Neuronal stem cell (in vitro differentiated cells): ENCODE measurements at regions not wholly inside any gene's neighbourhood (a gene's known extent, or its start where the extent isn't known, plus 50 kb on each side); places are given as distances from the start of the nearest gene placed in this dataset.

Source experiments
- DNase-seq: peaks from one replicate; pipeline ENCODE4 v3.0.0-alpha.2; 2013; ENCODE audit warnings: low spot score
- H2AFZ ChIP-seq: one replicate; pipeline ENCODE4 v1.6.1; 2013; ENCODE audit warnings: mild to moderate bottlenecking, low read length, inconsistent platforms
- H2AK5ac ChIP-seq: 2 replicates; pipeline ENCODE4 v1.6.1; 2013; ENCODE audit warnings: low read depth, mild to moderate bottlenecking, inconsistent platforms, low read length, moderate library complexity, mixed read lengths
- H2BK120ac ChIP-seq: 2 replicates; pipeline ENCODE4 v1.6.1; 2013; ENCODE audit warnings: low read depth, mild to moderate bottlenecking, inconsistent platforms, low read length, moderate library complexity, mixed read lengths
- H2BK12ac ChIP-seq: one replicate; pipeline ENCODE4 v1.6.1; 2013; ENCODE audit warnings: low read length, inconsistent platforms
- H2BK15ac ChIP-seq: 2 replicates; pipeline ENCODE4 v1.6.1; 2013; ENCODE audit warnings: mild to moderate bottlenecking, low read length, inconsistent platforms, mixed read lengths
- H2BK5ac ChIP-seq: one replicate; pipeline ENCODE4 v1.6.1; 2013; ENCODE audit warnings: inconsistent platforms, mild to moderate bottlenecking, low read length, moderate library complexity
- H3K14ac ChIP-seq: one replicate; pipeline ENCODE4 v1.6.1; 2013; ENCODE audit warnings: low read length, inconsistent platforms
- H3K18ac ChIP-seq: 2 replicates; pipeline ENCODE4 v1.6.1; 2013; ENCODE audit warnings: low read length, inconsistent platforms
- H3K23ac ChIP-seq: 2 replicates; pipeline ENCODE4 v1.6.1; 2013; ENCODE audit warnings: low read depth, mild to moderate bottlenecking, mixed read lengths, low read length, inconsistent platforms; ENCODE audit not compliant: poor library complexity
- H3K27ac ChIP-seq: replicated peaks from 3 replicates; pipeline ENCODE4 v1.5.1; 2013; ENCODE audit warnings: low read length, inconsistent platforms
- H3K27me3 ChIP-seq, 3 experiments: 2 replicates each; pipeline ENCODE4 v1.6.1; 2013; ENCODE audit warnings: low read length in 3 of 3, mild to moderate bottlenecking in 2 of 3, inconsistent platforms in 1 of 3, low read depth in 1 of 3, mixed read lengths in 1 of 3, moderate library complexity in 1 of 3; ENCODE audit not compliant: control insufficient read depth in 3 of 3, insufficient read depth in 3 of 3
- H3K36me3 ChIP-seq, 2 donors: replicated peaks in 1 of 2; 2 replicates each; pipeline ENCODE4 v1.6.1; 2013; ENCODE audit warnings: low read length in 2 of 2; ENCODE audit not compliant: control insufficient read depth in 2 of 2, insufficient read depth in 2 of 2
- H3K4ac ChIP-seq: 2 replicates; pipeline ENCODE4 v1.6.1; 2013; ENCODE audit warnings: inconsistent platforms, mild to moderate bottlenecking, low read length, moderate library complexity
- H3K4me1 ChIP-seq, 2 donors: 1 replicate in 1 of 2; 2 replicates in 1 of 2; pipeline ENCODE4 v1.6.1; 2013; ENCODE audit warnings: low read length in 2 of 2, low read depth in 1 of 2; ENCODE audit not compliant: control insufficient read depth in 2 of 2, insufficient read depth in 1 of 2
- H3K4me2 ChIP-seq: one replicate; pipeline ENCODE4 v1.6.1; 2013; ENCODE audit warnings: mild to moderate bottlenecking, low read length, inconsistent platforms; ENCODE audit not compliant: insufficient read depth, poor library complexity, severe bottlenecking
- H3K4me3 ChIP-seq, 2 donors: 2 replicates each; pipeline ENCODE4 v1.5.1; 2013; ENCODE audit warnings: low read length in 2 of 2, mild to moderate bottlenecking in 2 of 2, inconsistent platforms in 1 of 2, moderate library complexity in 1 of 2
- H3K79me1 ChIP-seq: one replicate; pipeline ENCODE4 v1.6.1; 2013; ENCODE audit warnings: low read depth, mild to moderate bottlenecking, inconsistent platforms, low read length, moderate library complexity
- H3K9ac ChIP-seq: one replicate; pipeline ENCODE4 v1.6.1; 2013; ENCODE audit warnings: mild to moderate bottlenecking, low read depth, low read length, inconsistent platforms; ENCODE audit not compliant: poor library complexity
- H3K9me3 ChIP-seq, 2 donors: replicated peaks in 1 of 2; 2 replicates each; pipeline versions ENCODE3 to v1.6.1; 2013; ENCODE audit warnings: low read length in 2 of 2, mild to moderate bottlenecking in 2 of 2, inconsistent platforms in 1 of 2, low read depth in 1 of 2, mixed read lengths in 1 of 2, moderate library complexity in 1 of 2; ENCODE audit not compliant: control insufficient read depth in 2 of 2, insufficient read depth in 1 of 2
- H4K8ac ChIP-seq: one replicate; pipeline ENCODE4 v1.6.1; 2013; ENCODE audit warnings: low read depth, mild to moderate bottlenecking, inconsistent platforms, low read length, moderate library complexity
- H4K91ac ChIP-seq: one replicate; pipeline ENCODE4 v1.6.1; 2013; ENCODE audit warnings: low read length, low read depth, mild to moderate bottlenecking, inconsistent platforms; ENCODE audit not compliant: poor library complexity
- WGBS, 2 donors: extraction: QIAGEN DNeasy Blood & Tissue Kit; methylation state at CpG; one replicate each; pipeline ENCODE4 v1.1.7; 2013; ENCODE audit warnings: missing lambda C conversion rate in 2 of 2, mixed read lengths in 1 of 2; ENCODE audit not compliant: insufficient read length in 2 of 2, insufficient replicate concordance in 1 of 2; ENCODE audit errors: extremely low coverage in 2 of 2; 5-methylcytosine and 5-hydroxymethylcytosine counted together

- Histone ChIP-seq H2AFZ (no peak overlapping the region), H3K23ac (no peak overlapping the region), H4K91ac (no peak overlapping the region), H3K27me3 (no peaks in the 10 kb centered on the region), H3K4me1 (peaks cover 0 to 3% of the 10 kb centered on the region in 2 donors), H3K9me3 (no peaks in the 10 kb centered on the region), H2BK120ac (no peak overlapping the region), H2BK5ac (no peak overlapping the region), H3K4me2 (no peak overlapping the region), H3K9ac (no peak overlapping the region), H3K14ac (no peak overlapping the region), H3K4me3 (no peak overlapping the region), H3K79me1 (no peaks in the 10 kb centered on the region), H4K8ac (no peak overlapping the region), H3K36me3 (no peaks in the 10 kb centered on the region), H3K4ac (no peak overlapping the region), H3K18ac (no peak overlapping the region), H3K27ac (no peak overlapping the region), H2BK15ac (no peak overlapping the region), H2AK5ac (no peak overlapping the region), H2BK12ac (no peak overlapping the region)
- no peak for DNase-seq
- no CpG with 5 or more reads among the region's 4 CpGs for WGBS, 2 donors
Measured at GRCh38 chr11:122248131-122248530, 132.1 kb upstream of the BLID start.

DNA sequence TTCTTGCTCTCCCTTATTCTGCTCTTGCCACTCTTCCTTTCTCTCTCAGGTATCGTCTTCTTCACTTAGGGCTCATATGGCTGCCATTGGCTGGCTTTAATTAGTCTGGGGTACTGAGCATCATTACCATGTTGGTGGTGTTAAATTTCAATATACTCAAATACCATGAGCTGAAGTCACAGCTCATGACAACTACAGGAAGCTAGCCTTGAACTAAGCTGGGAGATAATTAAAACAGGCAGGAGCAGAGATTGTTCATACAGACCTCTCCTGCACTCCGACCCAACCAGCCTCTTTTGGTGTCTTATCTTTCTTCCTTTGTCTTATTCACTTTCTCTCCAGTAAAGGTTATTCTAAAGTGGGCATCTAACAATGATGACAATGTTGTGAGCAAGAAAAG lies 130.9 kb upstream of the BLID start:
- H4K91ac ChIP-seq = no peak overlapping the region
- no peak overlapping the region for H3K4me3 ChIP-seq
- no peaks in the 10 kb centered on the region for H3K79me1 ChIP-seq
- no peaks in the 10 kb centered on the region for H3K9me3 ChIP-seq
- H3K23ac ChIP-seq = no peak overlapping the region
- DNase-seq = no peak
- H2BK12ac ChIP-seq = no peak overlapping the region
- H2BK15ac ChIP-seq = no peak overlapping the region
- H2AK5ac ChIP-seq = no peak overlapping the region
- H2AFZ ChIP-seq = no peak overlapping the region
- H3K9ac ChIP-seq = no peak overlapping the region
- no peak overlapping the region for H2BK120ac ChIP-seq
- H3K4ac ChIP-seq = no peak overlapping the region
- H2BK5ac ChIP-seq = no peak overlapping the region
- no peak overlapping the region for H3K18ac ChIP-seq
- H3K36me3 ChIP-seq = no peaks in the 10 kb centered on the region
- no peak overlapping the region for H4K8ac ChIP-seq
- no peak overlapping the region for H3K27ac ChIP-seq
- H3K4me1 ChIP-seq = no peaks in the 10 kb centered on the region
- H3K27me3 ChIP-seq = no peaks in the 10 kb centered on the region
- no peak overlapping the region for H3K14ac ChIP-seq
- no peak overlapping the region for H3K4me2 ChIP-seq
- WGBS, 2 donors = no CpG with 5 or more reads among the region's 2 CpGs

DNA sequence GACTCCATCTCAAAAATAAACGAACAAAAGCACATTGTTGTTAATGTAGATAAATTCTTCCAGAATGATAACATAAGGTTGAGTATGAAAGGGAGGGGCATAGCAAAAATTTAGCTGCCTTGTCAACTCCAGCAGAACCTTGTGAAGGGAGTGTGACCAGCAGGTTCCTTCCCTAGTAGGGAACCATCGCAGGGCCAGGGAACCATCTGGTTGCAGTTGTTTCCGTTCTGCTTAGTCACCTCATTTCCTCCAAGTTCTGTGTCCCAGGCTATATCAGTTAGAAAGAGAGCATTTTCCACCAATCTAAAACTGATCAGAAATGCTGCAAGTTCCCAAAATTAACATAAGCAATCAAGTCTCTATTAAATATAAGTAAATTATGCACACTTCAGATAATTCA lies 126.7 kb upstream of the BLID start:
- no CpG with 5 or more reads among the region's 3 CpGs for whole genome bisulfite sequencing, 2 donors

DNA sequence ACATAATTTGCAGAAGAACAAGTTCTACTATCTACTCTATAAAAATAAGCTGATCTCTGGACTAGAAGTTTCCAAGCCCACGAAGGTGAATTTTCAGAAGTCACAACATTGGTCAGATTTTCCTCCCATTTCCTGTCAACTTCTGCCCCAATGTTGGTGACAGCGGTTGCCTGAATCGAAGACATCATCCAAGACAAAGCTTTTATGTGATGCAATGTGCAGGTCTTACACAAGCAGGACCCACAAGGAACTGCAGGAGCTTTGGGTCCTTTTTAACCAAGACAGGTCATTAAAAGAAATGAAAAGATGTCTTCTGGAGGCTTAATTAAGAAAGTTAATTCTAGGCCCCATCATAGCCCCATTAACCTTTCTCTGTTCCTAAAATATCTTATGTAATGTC lies 125.6 kb upstream of the BLID start:
- no peak overlapping the region for H2BK15ac ChIP-seq

More for the DNA sequence above, 126.7 kb upstream of the BLID start:
- no peak overlapping the region for H3K9ac ChIP-seq
- H3K36me3 ChIP-seq = no peaks in the 10 kb centered on the region
- no peak overlapping the region for H3K4ac ChIP-seq
- H2BK12ac ChIP-seq = no peak overlapping the region
- H3K27me3 ChIP-seq = no peaks in the 10 kb centered on the region
- no peak overlapping the region for H3K18ac ChIP-seq
- no peak overlapping the region for H3K27ac ChIP-seq
- H3K14ac ChIP-seq = no peak overlapping the region
- no peak overlapping the region for H3K4me3 ChIP-seq
- H3K79me1 ChIP-seq = no peaks in the 10 kb centered on the region
- H2AK5ac ChIP-seq = no peak overlapping the region
- DNase-seq = no peak
- no peak overlapping the region for H2BK120ac ChIP-seq
- no peak overlapping the region for H2BK5ac ChIP-seq
- no peak overlapping the region for H3K4me2 ChIP-seq
- no peak overlapping the region for H4K8ac ChIP-seq
- H4K91ac ChIP-seq = no peak overlapping the region
- H3K4me1 ChIP-seq = no peaks in the 10 kb centered on the region
- H2BK15ac ChIP-seq = no peak overlapping the region
- H2AFZ ChIP-seq = no peak overlapping the region
- H3K9me3 ChIP-seq = peaks cover 0 to 2% of the 10 kb centered on the region in 2 donors
- H3K23ac ChIP-seq = no peak overlapping the region

More for the DNA sequence above, 125.6 kb upstream of the BLID start:
- H3K27ac ChIP-seq = no peak overlapping the region
- H3K79me1 ChIP-seq = no peaks in the 10 kb centered on the region
- H2AFZ ChIP-seq = no peak overlapping the region
- H3K14ac ChIP-seq = no peak overlapping the region
- no peak overlapping the region for H2AK5ac ChIP-seq
- H2BK120ac ChIP-seq = no peak overlapping the region
- H3K36me3 ChIP-seq = no peaks in the 10 kb centered on the region
- DNase-seq = no peak
- H3K23ac ChIP-seq = no peak overlapping the region
- no peak overlapping the region for H3K4me2 ChIP-seq
- H2BK5ac ChIP-seq = no peak overlapping the region
- no peak overlapping the region for H2BK12ac ChIP-seq
- no peak overlapping the region for H3K18ac ChIP-seq
- no peaks in the 10 kb centered on the region for H3K4me1 ChIP-seq
- peaks cover 0 to 2% of the 10 kb centered on the region in 2 donors for H3K9me3 ChIP-seq
- no peak overlapping the region for H3K4me3 ChIP-seq
- no peak overlapping the region for H4K91ac ChIP-seq
- H4K8ac ChIP-seq = no peak overlapping the region
- WGBS, 2 donors = no CpG with 5 or more reads among the region's 3 CpGs
- no peak overlapping the region for H3K9ac ChIP-seq
- no peaks in the 10 kb centered on the region for H3K27me3 ChIP-seq
- H3K4ac ChIP-seq = no peak overlapping the region
